ENCODE measurements at regions not wholly inside any gene's neighbourhood (a gene's known extent, or its start where the extent isn't known, plus 50 kb on each side); places are given as distances from the start of the nearest gene placed in this dataset.

DNA sequence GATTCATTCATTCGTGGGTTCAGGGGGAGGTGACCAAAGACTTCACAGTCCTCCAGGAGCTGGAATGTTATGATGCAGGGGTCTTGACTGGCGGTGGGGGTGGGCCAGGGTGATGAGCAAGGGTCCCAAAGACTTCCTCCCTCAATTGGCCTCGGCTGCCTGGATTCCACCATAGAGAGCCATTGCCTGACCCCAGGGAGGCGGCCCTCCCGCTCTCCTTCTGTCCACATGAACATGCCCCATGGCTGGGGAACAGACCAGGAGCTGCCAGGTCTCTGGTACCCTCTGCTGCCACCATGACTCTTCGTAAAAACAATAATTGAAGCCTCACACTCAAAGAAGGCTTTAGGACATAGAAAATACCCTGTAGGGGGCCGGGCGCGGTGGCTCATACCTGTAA, 102.5 kb upstream of the CASZ1 start:
- intact Hi-C loops (cut with micrococcal nuclease): no loop called here
- ChIA-PET POLR2A (no interaction called here), CTCF (no interaction called here)
- H4K20me1 ChIP-seq (replicated peaks; ENCODE audit: control insufficient read depth, extremely low read depth, insufficient read depth, low read length): no peaks in the 10 kb centered on the region
- H3K9ac ChIP-seq (replicated peaks; ENCODE audit: extremely low read depth, insufficient read depth, low read length): no peak overlapping the region
- BruUV-seq (replicated peaks): no TSS peak
- H3K27me3 ChIP-seq (ENCODE audit: control insufficient read depth in 2 of 2, insufficient read depth in 2 of 2, low read length in 2 of 2): no peaks in the 10 kb centered on the region
- no peaks in the 10 kb centered on the region for H3K79me2 ChIP-seq (ENCODE audit: control insufficient read depth, insufficient read depth, low read length)
- no peaks in the 10 kb centered on the region for H3K36me3 ChIP-seq (ENCODE audit: control insufficient read depth in 2 of 2, extremely low read depth in 1 of 2, insufficient read depth in 2 of 2, low read length in 2 of 2)
- H3K27ac ChIP-seq (ENCODE audit: insufficient read depth, low read depth, low read length): no peak overlapping the region
- DNase-seq (ENCODE audit: low read depth, low spot score) (no peak), FAIRE-seq (no peak)
- no peaks in the 10 kb centered on the region for H3K9me1 ChIP-seq (replicated peaks; ENCODE audit: control insufficient read depth, extremely low read depth, insufficient read depth, low read length)
- no peak overlapping the region for H3K4me3 ChIP-seq (replicated peaks in 1 of 3; ENCODE audit: insufficient read depth in 1 of 3, low read depth in 1 of 3, low read length in 3 of 3)
- no peak overlapping the region for H3K4me2 ChIP-seq (ENCODE audit: insufficient read depth, low read length)
- no peaks in the 10 kb centered on the region for H3K9me3 ChIP-seq (replicated peaks; ENCODE audit: control insufficient read depth, insufficient read depth, low read length)
- H3K4me1 ChIP-seq (ENCODE audit: control insufficient read depth, extremely low read depth, insufficient read depth, low read length): no peaks in the 10 kb centered on the region
- H2AFZ ChIP-seq (ENCODE audit: low read depth, low read length): no peak overlapping the region
- dilution Hi-C loops (cut with MboI; ENCODE audit: extremely low pct_ligation_motif_present, low sequenced_read_pairs): no loop called here
- TF ChIP-seq CTCF (IDR thresholded peaks at IDR 0.05; ENCODE audit: extremely low read depth in 1 of 2, insufficient read depth in 1 of 2, low read depth in 1 of 2, low read length in 2 of 2) (no peak), EZH2 (IDR thresholded peaks at IDR 0.05; ENCODE audit: borderline replicate concordance, low read depth, low read length, severe bottlenecking) (no peak), MYC (IDR thresholded peaks at IDR 0.05; ENCODE audit: low read depth, low read length) (no peak), FOS (IDR thresholded peaks at IDR 0.05; ENCODE audit: borderline replicate concordance, insufficient read depth, low read length) (no peak), POLR2A (IDR thresholded peaks at IDR 0.05; ENCODE audit: low read depth, low read length) (no peak), GATA2 (IDR thresholded peaks at IDR 0.05; ENCODE audit: insufficient read depth, insufficient read length, low read depth, low read length) (no peak), POLR2AphosphoS5 (IDR thresholded peaks at IDR 0.05; ENCODE audit: insufficient read depth, low read depth, low read length) (no peak), MAX (IDR thresholded peaks at IDR 0.05; ENCODE audit: insufficient read depth, insufficient read length) (no peak), JUN (IDR thresholded peaks at IDR 0.05; ENCODE audit: borderline replicate concordance, insufficient read depth, insufficient read length, low read depth) (no peak)
